ENCODE measurements at regions not wholly inside any gene's neighbourhood (a gene's known extent, or its start where the extent isn't known, plus 50 kb on each side); places are given as distances from the start of the nearest gene placed in this dataset.

DNA sequence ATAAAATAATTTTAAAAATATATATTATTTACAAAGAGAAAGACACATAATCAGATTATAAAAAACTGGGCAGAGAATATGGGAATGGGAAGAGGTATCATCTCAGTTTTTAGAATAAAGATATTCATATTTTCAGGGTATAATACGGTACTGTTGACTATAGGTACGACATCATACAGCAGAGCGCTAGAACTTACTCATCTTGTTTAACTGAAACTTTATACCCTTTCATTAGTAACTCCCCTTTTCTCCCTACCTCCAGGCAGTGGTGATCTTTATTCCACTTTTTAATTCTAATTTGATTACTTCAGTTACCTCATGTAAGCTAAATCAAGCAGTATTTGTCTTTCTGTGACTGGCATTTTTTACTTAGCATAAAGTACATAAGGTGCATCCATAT lies 742.1 kb downstream of the MTRR start:
- BruUV-seq (replicated peaks): no TSS peak
- H3K27me3 ChIP-seq (ENCODE audit: control insufficient read depth in 1 of 2, insufficient read depth in 2 of 2, low read length in 2 of 2): no peaks in the 10 kb centered on the region

DNA sequence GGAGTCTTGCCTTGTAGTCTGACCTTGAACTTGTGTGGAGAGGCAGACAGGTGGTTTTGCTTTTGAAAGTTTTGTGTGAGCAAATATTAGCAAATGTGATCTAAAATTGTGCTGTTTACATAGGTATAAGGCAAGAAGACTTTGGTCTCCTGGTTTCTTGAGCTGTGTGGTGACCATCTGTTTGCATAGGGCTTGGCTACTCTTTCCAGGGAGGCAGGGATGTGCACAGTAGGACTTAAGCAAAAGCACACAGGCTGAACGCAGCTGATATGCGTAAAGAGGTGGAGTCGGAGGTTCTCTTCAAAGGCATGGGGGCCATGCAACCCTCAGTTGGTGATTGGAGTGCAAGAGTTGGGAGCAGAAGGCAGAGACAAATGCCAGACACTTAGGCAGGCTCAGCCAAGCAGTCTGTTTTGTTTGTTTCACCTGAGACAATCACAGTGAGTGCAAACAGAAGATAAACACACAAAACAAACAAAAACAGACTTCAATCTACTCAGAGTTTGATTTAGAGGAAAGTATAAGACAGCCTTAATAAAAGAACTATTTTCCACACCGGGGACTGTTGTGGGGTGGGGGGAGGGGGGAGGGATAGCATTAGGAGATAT lies 744.2 kb downstream of the MTRR start:
- ATAC-seq: no peak
- ChIA-PET POLR2A (no interaction called here), CTCF (ENCODE audit: low intra/inter-chr PET ratio, low total read pairs) (no interaction called here)
- peak; percentile 37 for DNase-seq (ENCODE audit: low spot score)
- H3K4me2 ChIP-seq (ENCODE audit: low read depth, low read length): no peak overlapping the region
- TF ChIP-seq ZBTB8A (CRISPR knock-in tag; IDR thresholded peaks at IDR 0.05; ENCODE audit: borderline replicate concordance, low read depth): no peak
- TF ChIP-seq BCL6 (CRISPR knock-in tag; IDR thresholded peaks at IDR 0.05): peak; percentile 40; the same call in 1 of the 2 replicates
- TF ChIP-seq SKI (IDR thresholded peaks at IDR 0.05; ENCODE audit: partially characterized antibody): peak; percentile 18
- TF ChIP-seq NFYC (CRISPR knock-in tag; IDR thresholded peaks at IDR 0.05): no peak
- TF ChIP-seq, protein P1, sequence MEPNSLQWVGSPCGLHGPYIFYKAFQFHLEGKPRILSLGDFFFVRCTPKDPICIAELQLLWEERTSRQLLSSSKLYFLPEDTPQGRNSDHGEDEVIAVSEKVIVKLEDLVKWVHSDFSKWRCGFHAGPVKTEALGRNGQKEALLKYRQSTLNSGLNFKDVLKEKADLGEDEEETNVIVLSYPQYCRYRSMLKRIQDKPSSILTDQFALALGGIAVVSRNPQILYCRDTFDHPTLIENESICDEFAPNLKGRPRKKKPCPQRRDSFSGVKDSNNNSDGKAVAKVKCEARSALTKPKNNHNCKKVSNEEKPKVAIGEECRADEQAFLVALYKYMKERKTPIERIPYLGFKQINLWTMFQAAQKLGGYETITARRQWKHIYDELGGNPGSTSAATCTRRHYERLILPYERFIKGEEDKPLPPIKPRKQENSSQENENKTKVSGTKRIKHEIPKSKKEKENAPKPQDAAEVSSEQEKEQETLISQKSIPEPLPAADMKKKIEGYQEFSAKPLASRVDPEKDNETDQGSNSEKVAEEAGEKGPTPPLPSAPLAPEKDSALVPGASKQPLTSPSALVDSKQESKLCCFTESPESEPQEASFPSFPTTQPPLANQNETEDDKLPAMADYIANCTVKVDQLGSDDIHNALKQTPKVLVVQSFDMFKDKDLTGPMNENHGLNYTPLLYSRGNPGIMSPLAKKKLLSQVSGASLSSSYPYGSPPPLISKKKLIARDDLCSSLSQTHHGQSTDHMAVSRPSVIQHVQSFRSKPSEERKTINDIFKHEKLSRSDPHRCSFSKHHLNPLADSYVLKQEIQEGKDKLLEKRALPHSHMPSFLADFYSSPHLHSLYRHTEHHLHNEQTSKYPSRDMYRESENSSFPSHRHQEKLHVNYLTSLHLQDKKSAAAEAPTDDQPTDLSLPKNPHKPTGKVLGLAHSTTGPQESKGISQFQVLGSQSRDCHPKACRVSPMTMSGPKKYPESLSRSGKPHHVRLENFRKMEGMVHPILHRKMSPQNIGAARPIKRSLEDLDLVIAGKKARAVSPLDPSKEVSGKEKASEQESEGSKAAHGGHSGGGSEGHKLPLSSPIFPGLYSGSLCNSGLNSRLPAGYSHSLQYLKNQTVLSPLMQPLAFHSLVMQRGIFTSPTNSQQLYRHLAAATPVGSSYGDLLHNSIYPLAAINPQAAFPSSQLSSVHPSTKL (CRISPR knock-in tag; IDR thresholded peaks at IDR 0.05): no peak
- peak; percentile 42 for TF ChIP-seq HNF4A (CRISPR knock-in tag; IDR thresholded peaks at IDR 0.05)
- TF ChIP-seq ZKSCAN1 (IDR thresholded peaks at IDR 0.05; ENCODE audit: low read length): peak; percentile 85
- no peak for FAIRE-seq
- H3K9me3 ChIP-seq (ENCODE audit: low read length): peaks cover 31% of the 10 kb centered on the region
- no peak overlapping the region for H3K27ac ChIP-seq (ENCODE audit: extremely low read length, insufficient read depth, low read length)
- no peaks in the 10 kb centered on the region for H3K79me2 ChIP-seq (ENCODE audit: insufficient read depth, low read length)
- no peaks in the 10 kb centered on the region for H4K20me1 ChIP-seq (ENCODE audit: insufficient read depth, low read length)
- intact Hi-C loops (cut with micrococcal nuclease; ENCODE audit: unreplicated experiment) (no loop called here), in situ Hi-C loops (cut with HindIII; ENCODE audit: extremely low pct_ligation_motif_present, low pct_unique_long_range_greater_than_20kb) (no loop called here)
- H3K27me3 ChIP-seq (ENCODE audit: control insufficient read depth in 1 of 2, insufficient read depth in 2 of 2, low read length in 2 of 2): no peaks in the 10 kb centered on the region
- no peak overlapping the region for H3K4me3 ChIP-seq (replicated peaks in 1 of 3; ENCODE audit: insufficient read depth in 1 of 3, low read depth in 2 of 3, low read length in 3 of 3)
- no TSS peak for BruUV-seq (replicated peaks)
- H3K9ac ChIP-seq (ENCODE audit: insufficient read depth, low read depth, low read length): no peak overlapping the region
- peaks cover 13% of the 10 kb centered on the region for H3K4me1 ChIP-seq (ENCODE audit: insufficient read depth, low read length)
- H2AFZ ChIP-seq (ENCODE audit: low read length): no peak overlapping the region
- no peaks in the 10 kb centered on the region for H3K36me3 ChIP-seq (replicated peaks in 1 of 2; ENCODE audit: control insufficient read depth in 1 of 2, insufficient read depth in 2 of 2, low read length in 2 of 2)
- 1% methylated on average over 4 of the region's 4 CpGs for WGBS (ENCODE audit: low lambda C conversion rate)

More for the DNA sequence above, 742.1 kb downstream of the MTRR start:
- peaks cover 13% of the 10 kb centered on the region for H3K4me1 ChIP-seq (ENCODE audit: insufficient read depth, low read length)
- no peak overlapping the region for H3K27ac ChIP-seq (ENCODE audit: extremely low read length, insufficient read depth, low read length)
- 73% methylated on average over 3 of the region's 3 CpGs for WGBS (ENCODE audit: low lambda C conversion rate)
- H4K20me1 ChIP-seq (ENCODE audit: insufficient read depth, low read length): no peaks in the 10 kb centered on the region
- ATAC-seq (no peak), FAIRE-seq (no peak), DNase-seq (ENCODE audit: low spot score) (no peak)
- H3K36me3 ChIP-seq (replicated peaks in 1 of 2; ENCODE audit: control insufficient read depth in 1 of 2, insufficient read depth in 2 of 2, low read length in 2 of 2): no peaks in the 10 kb centered on the region
- intact Hi-C loops (cut with micrococcal nuclease; ENCODE audit: unreplicated experiment) (no loop called here), in situ Hi-C loops (cut with HindIII; ENCODE audit: extremely low pct_ligation_motif_present, low pct_unique_long_range_greater_than_20kb) (no loop called here)
- TF ChIP-seq NFKB2 (CRISPR knock-in tag; IDR thresholded peaks at IDR 0.05; ENCODE audit: borderline replicate concordance): no peak
- TF ChIP-seq CBX2 (IDR thresholded peaks at IDR 0.05; ENCODE audit: low read depth, low read length): no peak
- TF ChIP-seq CBX2 (CRISPR knock-in tag; IDR thresholded peaks at IDR 0.05; ENCODE audit: low read depth): no peak
- TF ChIP-seq ZNF224 (CRISPR knock-in tag; IDR thresholded peaks at IDR 0.05): no peak
- TF ChIP-seq NAIF1 (CRISPR knock-in tag; IDR thresholded peaks at IDR 0.05; ENCODE audit: borderline replicate concordance): no peak
- no peak for TF ChIP-seq HMGA1 (CRISPR knock-in tag; conservative IDR thresholded peaks at IDR 0.05)
- no peak for TF ChIP-seq ZNF749 (CRISPR knock-in tag; IDR thresholded peaks at IDR 0.05; ENCODE audit: borderline replicate concordance)
- no peak for TF ChIP-seq PTBP1 (IDR thresholded peaks at IDR 0.05; ENCODE audit: low read depth, low read length, poor library complexity, severe bottlenecking)
- no peak overlapping the region for H2AFZ ChIP-seq (ENCODE audit: low read length)
- POLR2A ChIA-PET: no interaction called here
- CTCF ChIA-PET (ENCODE audit: low intra/inter-chr PET ratio, low total read pairs): no interaction called here
- H3K4me3 ChIP-seq (replicated peaks in 1 of 3; ENCODE audit: insufficient read depth in 1 of 3, low read depth in 2 of 3, low read length in 3 of 3): no peak overlapping the region
- H3K9me3 ChIP-seq (ENCODE audit: low read length): peaks cover 24% of the 10 kb centered on the region
- no peak overlapping the region for H3K9ac ChIP-seq (ENCODE audit: insufficient read depth, low read depth, low read length)
- no peaks in the 10 kb centered on the region for H3K79me2 ChIP-seq (ENCODE audit: insufficient read depth, low read length)
- no peak overlapping the region for H3K4me2 ChIP-seq (ENCODE audit: low read depth, low read length)
